ENCODE measurements at regions not wholly inside any gene's neighbourhood (a gene's known extent, or its start where the extent isn't known, plus 50 kb on each side); places are given as distances from the start of the nearest gene placed in this dataset.
"Not testable (repeated sequence)": the region's sequence is repeated elsewhere in the genome, so short reads cannot be mapped to it uniquely, and the experiment has no call there.

DNA sequence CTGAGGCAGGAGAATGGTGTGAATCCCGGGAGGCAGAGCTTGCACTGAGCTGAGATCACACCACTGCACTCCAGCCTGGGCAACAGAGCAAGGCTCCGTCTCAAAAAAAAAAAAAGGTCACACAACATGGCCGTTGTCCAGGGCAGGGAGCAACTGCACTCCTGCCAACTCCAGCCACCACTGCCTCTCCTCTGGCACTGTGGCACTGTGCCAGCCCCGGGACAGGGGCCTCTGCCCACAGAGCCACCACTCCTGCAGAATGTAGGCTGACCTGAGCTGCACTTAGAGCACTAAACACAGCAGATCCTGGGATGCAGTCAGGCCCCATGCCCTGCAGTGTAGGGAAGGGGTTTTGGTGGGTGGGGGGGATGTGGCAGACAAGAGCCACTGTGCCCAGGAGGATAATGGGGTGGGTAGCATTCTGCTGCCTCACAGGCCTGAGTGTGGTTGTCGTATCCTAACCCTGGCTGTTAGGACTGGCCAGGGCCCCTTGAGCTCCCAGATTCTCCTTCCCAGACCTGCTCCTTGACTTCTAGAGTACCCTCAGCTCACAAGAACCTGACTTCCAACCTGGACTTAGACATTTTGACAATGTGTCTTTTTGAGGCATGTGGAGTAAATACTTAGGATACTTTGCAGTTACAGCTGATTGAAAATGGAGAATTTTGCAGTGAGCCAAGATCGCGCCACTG lies 69.4 kb upstream of the SH3RF3 start:
- no peak overlapping the region for H3K4me3 Mint-ChIP-seq
- no peak overlapping the region for H3K27ac Mint-ChIP-seq
- H3K9me3 Mint-ChIP-seq = no peaks in the 10 kb centered on the region
- no peak for ATAC-seq (replicated peaks in 1 of 2)
- DNase-seq = no peak
- peaks cover 24% of the 10 kb centered on the region for H3K4me1 Mint-ChIP-seq (ENCODE audit: low read depth)
- no peaks in the 10 kb centered on the region for H3K27me3 Mint-ChIP-seq (ENCODE audit: low read depth)
- no peaks in the 10 kb centered on the region for H3K36me3 Mint-ChIP-seq (ENCODE audit: insufficient read depth in 2 of 2)

DNA sequence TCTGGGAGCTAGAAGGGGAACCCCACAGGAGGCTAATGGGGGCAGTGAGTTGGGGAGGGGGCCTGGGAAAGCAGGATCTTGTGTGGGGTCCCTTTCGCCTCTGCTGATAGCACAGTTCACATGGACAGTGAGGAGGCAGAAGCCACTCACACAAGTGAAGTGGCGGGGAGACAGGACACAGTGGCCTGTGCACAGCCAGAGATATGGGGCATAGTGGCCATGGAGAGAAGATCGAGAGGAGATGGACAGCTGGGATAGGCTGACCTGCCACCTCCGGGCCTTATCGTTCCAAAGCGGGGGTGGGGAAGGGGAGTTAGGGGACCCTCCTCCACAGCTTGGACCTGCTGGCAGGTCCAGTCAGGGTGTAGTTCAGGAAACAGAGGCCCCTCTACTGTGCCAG lies 69.8 kb upstream of the EDAR start:
- Mint-ChIP-seq H3K4me3 (no peak overlapping the region), H3K27ac (no peak overlapping the region), H3K27me3 (ENCODE audit: low read depth) (no peaks in the 10 kb centered on the region), H3K4me1 (ENCODE audit: low read depth) (peaks cover 24% of the 10 kb centered on the region), H3K36me3 (ENCODE audit: insufficient read depth in 2 of 2) (no peaks in the 10 kb centered on the region), H3K9me3 (no peaks in the 10 kb centered on the region)
- DNase-seq (no peak), ATAC-seq (replicated peaks in 1 of 2) (no peak)

DNA sequence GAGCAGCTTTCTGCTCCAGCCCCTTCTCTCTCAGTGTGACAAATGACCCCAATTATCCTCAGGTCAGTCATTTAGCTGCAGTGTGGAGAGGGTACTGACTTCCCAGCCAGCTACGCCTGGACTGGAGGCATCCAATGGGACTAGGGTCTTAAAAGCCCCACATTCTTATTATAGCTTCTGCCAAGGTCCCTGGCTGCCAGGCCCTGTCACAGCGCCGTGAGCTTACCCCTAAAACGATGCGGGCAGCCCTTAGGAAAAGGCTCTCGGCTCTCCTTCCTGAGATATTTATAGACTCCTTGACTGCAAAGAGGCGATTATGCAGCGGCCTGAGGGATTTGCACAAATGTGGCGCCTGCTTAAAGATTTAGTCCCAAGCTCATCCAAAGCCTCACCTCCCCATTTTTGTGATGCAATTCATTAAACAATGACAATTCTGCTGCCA lies 69.2 kb upstream of the EDAR start:
- DNase-seq (no peak), ATAC-seq (replicated peaks in 1 of 2) (no peak)
- Mint-ChIP-seq H3K36me3 (ENCODE audit: insufficient read depth in 2 of 2) (no peaks in the 10 kb centered on the region), H3K4me1 (ENCODE audit: low read depth) (peaks cover 21% of the 10 kb centered on the region), H3K27me3 (ENCODE audit: low read depth) (no peaks in the 10 kb centered on the region), H3K4me3 (no peak overlapping the region), H3K9me3 (no peaks in the 10 kb centered on the region), H3K27ac (no peak overlapping the region)

DNA sequence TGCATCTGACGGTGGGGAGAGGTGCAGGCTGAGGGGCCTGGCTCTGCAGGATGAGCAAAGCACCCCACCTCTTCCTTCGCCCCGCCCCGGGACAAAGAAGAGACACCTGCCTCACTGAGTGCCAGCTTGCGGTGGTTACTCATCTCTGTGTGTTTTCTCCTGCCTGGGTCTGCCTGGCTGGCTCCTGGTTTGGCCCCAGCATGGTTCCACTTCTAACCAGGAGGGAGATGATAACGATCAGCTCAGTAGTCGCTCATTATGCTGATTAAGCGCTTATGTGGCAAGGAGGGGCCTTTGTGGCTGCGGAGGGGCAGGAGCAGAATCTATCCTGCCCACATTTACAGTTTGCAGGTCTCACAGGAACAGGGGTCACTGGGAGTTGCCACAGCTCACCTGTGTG lies 68.7 kb upstream of the EDAR start:
- peak in 1 of 2 donors; percentile 21 for DNase-seq
- Mint-ChIP-seq H3K9me3 (no peaks in the 10 kb centered on the region), H3K4me1 (ENCODE audit: low read depth) (peaks cover 16% of the 10 kb centered on the region), H3K27ac (no peak overlapping the region), H3K27me3 (ENCODE audit: low read depth) (no peaks in the 10 kb centered on the region), H3K36me3 (ENCODE audit: insufficient read depth in 2 of 2) (no peaks in the 10 kb centered on the region), H3K4me3 (no peak overlapping the region)
- ATAC-seq (replicated peaks in 1 of 2) = peak in 1 of 2 donors; percentile 67

DNA sequence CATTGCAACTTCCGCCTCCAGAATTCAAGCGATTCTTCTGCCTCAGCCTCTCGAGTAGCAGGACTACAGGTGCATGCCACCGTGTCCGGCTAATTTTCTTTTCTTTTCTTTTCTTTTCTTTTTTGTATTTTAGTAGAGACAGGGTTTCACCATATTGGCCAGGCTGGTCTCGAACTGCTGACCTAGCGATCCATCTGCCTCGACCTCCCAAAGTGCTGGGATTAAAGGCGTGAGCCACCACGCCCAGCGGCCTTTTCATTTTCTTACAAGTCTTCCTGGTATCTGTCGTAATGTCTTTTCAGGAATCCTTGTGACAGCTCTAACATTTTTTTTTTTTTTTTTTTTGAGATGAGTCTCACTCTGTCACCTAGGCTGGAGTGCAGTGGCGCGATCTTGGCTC lies 66.4 kb upstream of the EDAR start:
- Mint-ChIP-seq H3K4me1 (ENCODE audit: low read depth) (peaks cover 11% of the 10 kb centered on the region), H3K36me3 (ENCODE audit: insufficient read depth in 2 of 2) (no peaks in the 10 kb centered on the region), H3K27me3 (ENCODE audit: low read depth) (no peaks in the 10 kb centered on the region), H3K27ac (no peak overlapping the region), H3K4me3 (no peak overlapping the region), H3K9me3 (no peaks in the 10 kb centered on the region)
- no peak for DNase-seq
- no peak for ATAC-seq (replicated peaks in 1 of 2)

DNA sequence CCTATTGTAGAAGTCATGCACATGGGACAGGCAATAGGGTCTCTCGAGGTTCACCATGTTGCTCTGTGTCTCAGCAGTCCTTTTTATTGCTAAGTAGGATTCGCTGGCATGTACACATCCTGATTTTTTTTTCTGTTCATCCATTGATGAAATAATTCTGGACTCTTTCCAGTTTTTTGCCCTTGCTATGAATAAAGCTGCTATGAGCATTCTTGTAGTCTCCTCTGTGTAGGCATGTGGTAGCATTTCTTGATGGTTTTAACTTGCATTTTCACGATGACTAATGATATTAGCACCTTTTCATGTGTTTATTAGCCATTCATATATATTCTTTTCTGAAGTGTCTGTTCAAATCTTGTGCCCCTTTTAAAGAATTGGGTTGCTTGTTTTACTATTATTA lies 65.8 kb upstream of the EDAR start:
- DNase-seq = no peak
- no peaks in the 10 kb centered on the region for H3K36me3 Mint-ChIP-seq (ENCODE audit: insufficient read depth in 2 of 2)
- no peak for ATAC-seq (replicated peaks in 1 of 2)
- no peaks in the 10 kb centered on the region for H3K9me3 Mint-ChIP-seq
- H3K4me3 Mint-ChIP-seq = no peak overlapping the region
- H3K27me3 Mint-ChIP-seq (ENCODE audit: low read depth) = no peaks in the 10 kb centered on the region
- H3K27ac Mint-ChIP-seq = no peak overlapping the region
- H3K4me1 Mint-ChIP-seq (ENCODE audit: low read depth) = peaks cover 6% of the 10 kb centered on the region

DNA sequence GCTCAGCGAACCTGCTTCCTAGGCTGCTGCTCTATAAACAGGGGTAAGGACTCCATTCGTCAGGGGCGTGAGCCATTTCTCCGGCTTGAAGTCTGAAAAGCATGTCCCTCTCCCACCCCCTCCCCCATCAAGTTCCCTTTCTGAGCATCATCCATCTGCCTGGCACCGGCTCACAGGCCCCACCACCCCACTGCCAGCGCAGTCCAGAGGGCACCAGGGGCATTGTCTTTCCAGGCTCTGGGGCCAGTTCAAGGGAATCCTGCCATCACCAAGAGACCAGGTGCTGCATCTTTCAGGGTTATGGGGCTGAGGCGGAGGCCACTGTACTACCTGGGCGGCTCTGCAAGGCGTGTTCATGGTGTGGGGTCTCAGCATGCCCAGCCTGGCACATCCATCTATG lies 64.7 kb upstream of the EDAR start:
- no peaks in the 10 kb centered on the region for H3K4me1 Mint-ChIP-seq (ENCODE audit: low read depth)
- no peak overlapping the region for H3K27ac Mint-ChIP-seq
- no peaks in the 10 kb centered on the region for H3K36me3 Mint-ChIP-seq (ENCODE audit: insufficient read depth in 2 of 2)
- H3K4me3 Mint-ChIP-seq = no peak overlapping the region
- H3K9me3 Mint-ChIP-seq = no peaks in the 10 kb centered on the region
- no peaks in the 10 kb centered on the region for H3K27me3 Mint-ChIP-seq (ENCODE audit: low read depth)
- ATAC-seq (replicated peaks in 1 of 2) (no peak), DNase-seq (no peak)

DNA sequence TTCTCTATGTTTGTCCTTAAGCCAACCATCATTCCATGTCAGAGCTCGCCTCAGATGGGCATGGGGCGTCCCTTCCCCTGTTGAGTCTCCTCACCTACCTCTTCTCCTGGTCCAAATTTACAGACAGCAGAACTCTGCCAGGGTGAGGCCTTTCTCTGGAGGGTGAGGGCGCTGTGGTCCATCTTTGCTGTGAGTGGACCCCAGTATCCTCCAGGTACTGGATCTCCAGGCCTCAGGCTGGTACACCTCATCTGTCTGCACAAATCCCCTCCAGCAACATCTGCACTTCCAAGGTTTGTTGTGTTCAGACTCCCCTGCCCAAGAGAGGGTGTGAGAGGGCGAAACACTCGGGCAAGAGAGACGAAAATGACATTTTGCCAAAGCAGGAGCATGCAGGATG lies 63.9 kb upstream of the EDAR start:
- Mint-ChIP-seq H3K4me3 (no peak overlapping the region), H3K27ac (no peak overlapping the region), H3K36me3 (ENCODE audit: insufficient read depth in 2 of 2) (no peaks in the 10 kb centered on the region), H3K9me3 (no peaks in the 10 kb centered on the region), H3K27me3 (ENCODE audit: low read depth) (no peaks in the 10 kb centered on the region), H3K4me1 (ENCODE audit: low read depth) (no peaks in the 10 kb centered on the region)
- ATAC-seq (replicated peaks in 1 of 2) = no peak
- no peak for DNase-seq

DNA sequence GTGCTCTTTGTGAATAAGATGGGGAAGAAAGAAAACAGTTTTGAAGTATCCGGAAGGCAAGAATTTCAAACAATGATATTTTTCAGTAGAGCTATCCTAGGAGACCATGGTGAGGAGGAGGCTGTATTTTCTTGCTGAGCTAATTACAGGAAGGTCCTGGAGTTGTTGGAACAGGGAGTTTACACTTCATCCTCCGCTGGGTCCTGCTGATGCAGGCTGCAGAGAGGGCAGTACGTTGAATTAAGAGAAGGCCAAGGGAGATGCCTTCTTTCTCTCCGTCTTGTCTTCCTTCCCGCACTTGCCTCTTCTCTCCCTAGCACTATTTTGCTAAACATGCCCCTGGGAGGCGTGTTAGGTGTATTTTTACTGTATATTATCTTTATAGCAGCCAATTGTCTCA lies 60.0 kb upstream of the EDAR start:
- Mint-ChIP-seq H3K4me3 (no peak overlapping the region), H3K27me3 (ENCODE audit: low read depth) (no peaks in the 10 kb centered on the region), H3K4me1 (ENCODE audit: low read depth) (peaks cover 20% of the 10 kb centered on the region), H3K36me3 (ENCODE audit: insufficient read depth in 2 of 2) (no peaks in the 10 kb centered on the region), H3K9me3 (no peaks in the 10 kb centered on the region), H3K27ac (no peak overlapping the region)
- ATAC-seq (replicated peaks in 1 of 2) = no peak
- no peak for DNase-seq

DNA sequence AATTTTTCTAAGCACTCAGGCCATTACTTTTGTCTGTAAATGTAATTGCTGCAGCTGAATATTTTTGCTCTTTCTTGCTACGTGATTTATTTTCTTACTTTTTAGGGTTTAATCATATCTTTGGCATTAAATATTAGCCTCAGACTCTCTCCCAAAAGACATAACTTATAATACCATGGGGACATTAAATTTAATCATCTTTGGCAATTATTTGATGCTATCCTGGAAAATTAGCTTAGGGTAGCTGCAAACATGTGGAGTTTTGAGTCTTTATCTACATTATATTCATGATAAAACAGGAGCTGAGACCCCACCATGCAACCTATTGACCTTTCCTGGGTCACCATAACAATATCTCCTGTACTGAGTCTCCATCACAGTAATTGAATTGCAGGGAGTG lies 59.1 kb upstream of the EDAR start:
- no peaks in the 10 kb centered on the region for H3K36me3 Mint-ChIP-seq (ENCODE audit: insufficient read depth in 2 of 2)
- H3K27ac Mint-ChIP-seq = no peak overlapping the region
- no peaks in the 10 kb centered on the region for H3K9me3 Mint-ChIP-seq
- no peak for DNase-seq
- H3K4me1 Mint-ChIP-seq (ENCODE audit: low read depth) = peaks cover 20% of the 10 kb centered on the region
- no peak overlapping the region for H3K4me3 Mint-ChIP-seq
- H3K27me3 Mint-ChIP-seq (ENCODE audit: low read depth) = no peaks in the 10 kb centered on the region
- no peak for ATAC-seq (replicated peaks in 1 of 2)

DNA sequence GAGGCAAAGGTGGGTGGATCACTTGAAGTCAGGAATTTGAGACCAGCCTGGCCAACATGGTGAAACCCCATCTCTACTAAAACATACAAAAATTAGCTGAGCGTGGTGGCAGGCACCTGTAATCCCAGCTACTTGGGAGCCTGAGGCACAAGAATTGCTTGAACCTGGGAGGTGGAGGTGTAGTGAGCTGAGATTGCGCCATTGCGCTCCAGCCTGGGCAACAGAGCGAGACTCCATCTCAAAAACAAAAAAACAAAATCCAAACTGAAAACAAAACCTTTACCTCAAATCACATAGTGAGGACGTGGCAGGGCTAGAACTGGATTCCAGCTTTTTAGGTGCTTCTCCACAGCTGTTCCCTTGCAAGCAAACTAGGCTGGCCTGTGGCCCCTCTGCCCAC lies 58.5 kb upstream of the EDAR start:
- ATAC-seq (replicated peaks in 1 of 2); H3K27ac Mint-ChIP-seq; DNase-seq; H3K36me3 Mint-ChIP-seq (ENCODE audit: insufficient read depth in 2 of 2); H3K4me3 Mint-ChIP-seq; H3K27me3 Mint-ChIP-seq (ENCODE audit: low read depth); H3K9me3 Mint-ChIP-seq: not testable (repeated sequence)
- H3K4me1 Mint-ChIP-seq (ENCODE audit: low read depth) = peaks cover 20% of the 10 kb centered on the region

DNA sequence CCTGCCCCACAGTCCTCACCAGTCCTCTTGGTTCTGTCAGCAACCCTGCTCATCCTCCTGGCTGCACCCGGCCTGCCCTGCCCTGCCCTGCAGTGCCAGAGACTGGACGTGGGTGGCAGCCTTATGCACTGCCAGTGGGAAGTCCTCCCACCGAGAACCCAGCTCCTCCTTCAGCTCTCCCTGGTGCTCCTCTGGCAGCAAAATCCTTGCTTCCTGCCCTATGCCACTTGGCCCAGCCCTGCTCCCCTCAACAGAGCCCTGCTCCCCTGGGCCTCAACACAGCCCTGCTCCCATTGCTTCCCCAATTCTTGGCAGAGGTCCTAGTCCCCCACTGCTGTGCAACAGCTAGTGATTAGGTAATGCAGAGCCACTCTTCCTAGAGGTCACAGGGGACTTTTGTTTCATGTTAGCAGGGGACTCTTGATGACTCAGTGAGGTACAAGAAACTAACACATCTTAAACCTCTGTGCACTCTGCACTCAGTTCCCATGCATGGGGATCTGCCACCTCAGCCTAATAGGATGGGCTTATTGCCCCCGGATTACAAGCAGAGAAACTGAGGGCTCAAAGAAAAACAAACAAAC lies 58.0 kb upstream of the EDAR start:
- peak; percentile 94 for ATAC-seq (replicated peaks in 1 of 2)

DNA sequence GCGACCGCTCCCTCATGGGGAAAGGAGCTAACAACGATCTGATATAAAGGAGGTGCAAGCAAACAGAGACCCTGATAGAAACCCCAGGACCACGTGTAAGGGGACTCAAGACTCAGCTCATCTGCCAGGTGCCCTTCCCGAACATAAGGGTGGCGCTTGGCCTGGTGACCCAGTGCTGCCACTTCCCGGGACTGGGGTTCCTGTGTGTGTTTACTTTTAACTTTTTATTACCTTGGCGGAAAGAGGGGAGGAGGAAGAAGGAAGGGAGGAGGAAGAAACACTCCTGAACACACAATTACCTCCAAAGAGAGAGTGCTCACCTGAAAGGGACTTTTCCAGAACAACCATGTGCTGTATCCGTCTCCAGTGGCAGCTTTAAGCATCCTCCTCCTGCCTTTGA lies 56.5 kb upstream of the EDAR start:
- DNase-seq = no peak
- H3K27me3 Mint-ChIP-seq (ENCODE audit: low read depth) = no peaks in the 10 kb centered on the region
- peaks cover 20% of the 10 kb centered on the region for H3K4me1 Mint-ChIP-seq (ENCODE audit: low read depth)
- no peak overlapping the region for H3K4me3 Mint-ChIP-seq
- no peaks in the 10 kb centered on the region for H3K9me3 Mint-ChIP-seq
- H3K27ac Mint-ChIP-seq = no peak overlapping the region
- no peak for ATAC-seq (replicated peaks in 1 of 2)
- H3K36me3 Mint-ChIP-seq (ENCODE audit: insufficient read depth in 2 of 2) = no peaks in the 10 kb centered on the region

More for the DNA sequence above, 58.0 kb upstream of the EDAR start:
- peaks cover 20% of the 10 kb centered on the region for H3K4me1 Mint-ChIP-seq (ENCODE audit: low read depth)
- no peaks in the 10 kb centered on the region for H3K27me3 Mint-ChIP-seq (ENCODE audit: low read depth)
- no peaks in the 10 kb centered on the region for H3K9me3 Mint-ChIP-seq
- DNase-seq = peak; percentile 11 to 14
- no peak overlapping the region for H3K27ac Mint-ChIP-seq
- H3K4me3 Mint-ChIP-seq = peak overlapping the region in 1 of 2 donors; percentile 68
- no peaks in the 10 kb centered on the region for H3K36me3 Mint-ChIP-seq (ENCODE audit: insufficient read depth in 2 of 2)

DNA sequence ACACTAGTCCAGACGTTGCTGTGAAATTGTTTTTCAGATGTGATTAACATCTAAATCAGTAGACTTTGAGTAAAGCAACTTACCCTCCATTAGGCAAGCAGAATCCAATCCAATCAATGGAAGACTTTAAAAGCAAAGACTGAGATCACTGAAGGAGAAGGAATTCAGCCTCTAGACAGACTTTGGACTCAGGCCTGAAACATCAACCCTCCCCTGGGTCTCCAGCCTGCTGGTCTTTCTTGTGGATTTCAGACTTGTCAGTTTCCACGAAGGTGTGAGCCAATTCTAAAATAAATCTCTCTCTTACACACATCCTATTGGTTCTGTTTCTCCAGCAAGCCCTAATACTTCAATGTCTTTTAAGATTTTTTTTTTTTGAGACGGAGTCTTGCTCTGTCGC lies 50.0 kb upstream of the EDAR start:
- Mint-ChIP-seq H3K4me3 (no peak overlapping the region), H3K27me3 (ENCODE audit: low read depth) (no peaks in the 10 kb centered on the region), H3K9me3 (no peaks in the 10 kb centered on the region), H3K4me1 (ENCODE audit: low read depth) (peaks cover 17% of the 10 kb centered on the region), H3K36me3 (ENCODE audit: insufficient read depth in 2 of 2) (peaks cover 0 to 3% of the 10 kb centered on the region in 2 donors), H3K27ac (no peak overlapping the region)
- ATAC-seq (replicated peaks in 1 of 2) (no peak), DNase-seq (no peak)

All from activated T-cell treated with anti-CD3 and anti-CD28 coated beads, Interleukin-2, amount 50 U/mL, for 72 hours (primary cell).